Omental fat pad (tissue), 3 donors: ENCODE measurements at regions not wholly inside any gene's neighbourhood (a gene's known extent, or its start where the extent isn't known, plus 50 kb on each side); places are given as distances from the start of the nearest gene placed in this dataset.
"Not testable (repeated sequence)": the region's sequence is repeated elsewhere in the genome, so short reads cannot be mapped to it uniquely, and the experiment has no call there.

Source experiments
- ATAC-seq: fragments of 150-250 bp; one replicate; pipeline ENCODE4 v1.9.1; 2016; ENCODE audit warnings: mild to moderate bottlenecking, moderate library complexity; ENCODE audit not compliant: low FRiP score
- DNase-seq: peaks from one replicate; pipeline ENCODE4 v3.0.0-alpha.2; 2019; ENCODE audit warnings: low spot score
- TF ChIP-seq, protein P1 (sequence below), 3 donors: fragments of 450-650 bp; IDR thresholded peaks; one replicate each; pipeline ENCODE4 v1.5.1; 2016 to 2017; ENCODE audit warnings: antibody characterized with exemption in 3 of 3, mild to moderate bottlenecking in 3 of 3, moderate library complexity in 2 of 3

- no peak for ATAC-seq
- TF ChIP-seq, protein P1, sequence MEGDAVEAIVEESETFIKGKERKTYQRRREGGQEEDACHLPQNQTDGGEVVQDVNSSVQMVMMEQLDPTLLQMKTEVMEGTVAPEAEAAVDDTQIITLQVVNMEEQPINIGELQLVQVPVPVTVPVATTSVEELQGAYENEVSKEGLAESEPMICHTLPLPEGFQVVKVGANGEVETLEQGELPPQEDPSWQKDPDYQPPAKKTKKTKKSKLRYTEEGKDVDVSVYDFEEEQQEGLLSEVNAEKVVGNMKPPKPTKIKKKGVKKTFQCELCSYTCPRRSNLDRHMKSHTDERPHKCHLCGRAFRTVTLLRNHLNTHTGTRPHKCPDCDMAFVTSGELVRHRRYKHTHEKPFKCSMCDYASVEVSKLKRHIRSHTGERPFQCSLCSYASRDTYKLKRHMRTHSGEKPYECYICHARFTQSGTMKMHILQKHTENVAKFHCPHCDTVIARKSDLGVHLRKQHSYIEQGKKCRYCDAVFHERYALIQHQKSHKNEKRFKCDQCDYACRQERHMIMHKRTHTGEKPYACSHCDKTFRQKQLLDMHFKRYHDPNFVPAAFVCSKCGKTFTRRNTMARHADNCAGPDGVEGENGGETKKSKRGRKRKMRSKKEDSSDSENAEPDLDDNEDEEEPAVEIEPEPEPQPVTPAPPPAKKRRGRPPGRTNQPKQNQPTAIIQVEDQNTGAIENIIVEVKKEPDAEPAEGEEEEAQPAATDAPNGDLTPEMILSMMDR (IDR thresholded peaks at IDR 0.05), result no peak
- DNase-seq, result no peak
Observed at GRCh38 chr7:46059308-46060020, 138.4 kb upstream of the IGFBP3 start.

GRCh38 chr7:46058086-46058823 is 137.2 kb upstream of the IGFBP3 start:
- TF ChIP-seq, protein P1 (IDR thresholded peaks at IDR 0.05), result no peak
- ATAC-seq, result no peak
- no peak for DNase-seq

DNA sequence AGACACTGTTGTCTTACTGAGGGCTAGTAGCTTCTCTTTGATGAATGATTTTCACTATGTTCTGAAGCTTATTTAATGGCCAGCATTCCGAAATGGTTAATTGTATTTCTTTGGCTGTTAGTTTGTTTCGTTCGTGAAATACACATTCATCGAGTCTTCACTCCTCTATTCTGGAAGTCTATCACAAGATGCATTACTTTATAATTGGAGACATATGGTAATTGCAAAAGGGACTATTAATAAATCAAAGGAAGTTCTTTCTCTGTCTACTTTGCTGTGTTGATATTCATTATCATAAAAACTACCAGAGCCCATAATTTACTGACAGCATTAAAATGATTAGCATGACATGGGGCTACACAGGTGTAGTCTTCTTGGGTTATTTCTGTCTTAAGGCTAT is 133.8 kb upstream of the IGFBP3 start:
- TF ChIP-seq, protein P1 (IDR thresholded peaks at IDR 0.05), result no peak

GRCh38 chr7:46054272-46054671 is 133.2 kb upstream of the IGFBP3 start:
- ATAC-seq (no peak), DNase-seq (no peak)
- TF ChIP-seq, protein P1 (IDR thresholded peaks at IDR 0.05), result no peak

More for the DNA sequence above, 133.8 kb upstream of the IGFBP3 start:
- no peak for DNase-seq
- ATAC-seq, result no peak

- no peak for DNase-seq
- ATAC-seq, result no peak
- TF ChIP-seq, protein P1 (IDR thresholded peaks at IDR 0.05), result no peak
Observed at GRCh38 chr7:46047581-46047980, 126.5 kb upstream of the IGFBP3 start.

GRCh38 chr7:46043338-46043737 is 122.3 kb upstream of the IGFBP3 start:
- DNase-seq, ATAC-seq: not testable (repeated sequence)

DNA sequence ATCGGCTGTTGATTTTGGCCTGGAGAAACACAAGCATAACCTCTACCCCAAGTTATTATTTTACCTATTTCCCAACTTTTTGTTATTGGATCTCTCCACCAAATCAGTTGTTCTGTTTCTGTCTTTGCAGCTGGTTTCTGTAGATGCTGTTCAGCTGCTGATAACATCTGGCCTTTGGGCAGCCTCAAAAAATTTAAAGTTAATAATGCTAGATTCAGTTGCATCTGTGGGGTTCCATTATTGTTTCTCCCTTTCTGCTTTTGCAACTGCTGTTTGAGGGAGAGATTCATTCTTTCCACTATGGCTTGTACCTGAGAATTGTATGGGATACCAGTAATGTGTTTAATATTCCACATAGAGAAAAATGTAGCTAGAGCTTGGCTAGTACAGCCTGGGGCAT is 118.7 kb upstream of the IGFBP3 start:
- ATAC-seq, DNase-seq: not testable (repeated sequence)

DNA sequence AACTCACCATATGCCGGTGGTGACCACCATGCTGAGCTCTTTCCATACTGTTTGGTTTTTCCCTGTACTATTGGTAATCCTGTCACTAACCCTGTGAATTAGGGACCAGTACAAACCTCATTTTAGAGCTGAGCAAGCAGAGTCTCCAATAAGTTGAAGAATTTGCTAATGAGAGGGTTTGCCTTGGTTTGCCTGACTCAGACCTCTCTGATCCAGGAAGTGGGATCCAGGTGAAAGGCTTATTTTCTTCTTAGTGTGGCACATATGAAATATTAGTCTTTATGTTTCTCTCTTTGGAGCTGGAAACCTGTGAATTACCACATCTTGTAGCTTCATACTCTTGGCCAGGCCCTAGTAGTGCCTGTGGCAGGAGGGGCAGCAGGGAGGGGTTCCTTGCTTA is 114.1 kb upstream of the IGFBP3 start:
- TF ChIP-seq, protein P1 (IDR thresholded peaks at IDR 0.05), result no peak
- no peak for ATAC-seq
- DNase-seq, result no peak
